Panc1 (cell line): ENCODE measurements at regions not wholly inside any gene's neighbourhood (a gene's known extent, or its start where the extent isn't known, plus 50 kb on each side); places are given as distances from the start of the nearest gene placed in this dataset.

Source experiments
- CTCF ChIP-seq: fragments of 450-650 bp; IDR thresholded peaks from 2 replicates; pipeline ENCODE4 v1.5.1; 2017; ENCODE audit warnings: mild to moderate bottlenecking
- POLR2AphosphoS5 ChIP-seq: IDR thresholded peaks from 2 replicates; pipeline ENCODE4 v1.6.1; 2012; ENCODE audit warnings: mild to moderate bottlenecking, low read depth, low read length, moderate library complexity

DNA sequence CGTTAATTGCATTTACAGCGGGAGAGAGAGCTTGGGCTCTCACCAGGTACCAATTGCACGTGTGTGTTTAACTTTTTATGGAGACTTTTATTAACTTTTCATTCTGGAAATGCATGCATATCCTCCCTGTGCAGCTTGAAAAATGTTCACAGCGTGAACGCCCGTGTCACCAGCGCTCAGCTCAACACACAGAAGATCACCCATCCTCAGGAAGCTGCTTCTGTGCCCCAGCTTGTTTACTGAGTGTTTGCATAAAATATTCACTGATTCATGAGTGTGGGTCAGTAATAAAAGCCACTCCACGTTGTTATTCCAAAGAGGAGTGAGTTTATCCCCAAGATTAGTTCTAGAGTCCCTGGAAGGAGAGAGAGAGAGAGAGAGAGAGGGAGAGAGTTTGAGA is 75.5 kb upstream of the FZD10 start:
- no peak for TF ChIP-seq POLR2AphosphoS5
- no peak for TF ChIP-seq CTCF
